ENCODE measurements at regions not wholly inside any gene's neighbourhood (a gene's known extent, or its start where the extent isn't known, plus 50 kb on each side); places are given as distances from the start of the nearest gene placed in this dataset.

GRCh38 chr2:447902-448665, 160.2 kb upstream of the ALKAL2 start:
- DNase-seq (ENCODE audit: low read depth in 2 of 2) = no peak

GRCh38 chr2:446963-447530, 159.2 kb upstream of the ALKAL2 start:
- no peak for DNase-seq (ENCODE audit: low read depth in 2 of 2)

- DNase-seq (ENCODE audit: low read depth in 2 of 2) = no peak
Measured at GRCh38 chr2:446303-446874, 158.5 kb upstream of the ALKAL2 start.

GRCh38 chr2:445896-446295, 158.0 kb upstream of the ALKAL2 start:
- no peak for DNase-seq (ENCODE audit: low read depth in 2 of 2)

GRCh38 chr2:444937-445884, 157.3 kb upstream of the ALKAL2 start:
- DNase-seq (ENCODE audit: low read depth in 2 of 2) = no peak

GRCh38 chr2:443741-444140, 155.8 kb upstream of the ALKAL2 start:
- DNase-seq (ENCODE audit: low read depth in 2 of 2) = no peak

- no peak for DNase-seq (ENCODE audit: low read depth in 2 of 2)
Measured at GRCh38 chr2:443216-443615, 155.3 kb upstream of the ALKAL2 start.

- DNase-seq (ENCODE audit: low read depth in 2 of 2) = no peak
Measured at GRCh38 chr2:441258-442022, 153.5 kb upstream of the ALKAL2 start.

GRCh38 chr2:440403-440740, 152.5 kb upstream of the ALKAL2 start:
- no peak for DNase-seq (ENCODE audit: low read depth in 2 of 2)

GRCh38 chr2:439556-440402, 151.9 kb upstream of the ALKAL2 start:
- no peak for DNase-seq (ENCODE audit: low read depth in 2 of 2)

- no peak for DNase-seq (ENCODE audit: low read depth in 2 of 2)
Measured at GRCh38 chr2:439077-439476, 151.2 kb upstream of the ALKAL2 start.

GRCh38 chr2:437756-438393, 150.0 kb upstream of the ALKAL2 start:
- peak; percentile 28 to 40 for DNase-seq (ENCODE audit: low read depth in 2 of 2)

- no peak for DNase-seq (ENCODE audit: low read depth in 2 of 2)
Measured at GRCh38 chr2:437180-437579, 149.3 kb upstream of the ALKAL2 start.

- DNase-seq (ENCODE audit: low read depth in 2 of 2) = no peak
Measured at GRCh38 chr2:436205-436604, 148.3 kb upstream of the ALKAL2 start.

- no peak for DNase-seq (ENCODE audit: low read depth in 2 of 2)
Measured at GRCh38 chr2:434625-435024, 146.7 kb upstream of the ALKAL2 start.

GRCh38 chr2:433216-433615, 145.3 kb upstream of the ALKAL2 start:
- DNase-seq (ENCODE audit: low read depth in 2 of 2) = no peak

GRCh38 chr2:430291-431040, 142.6 kb upstream of the ALKAL2 start:
- no peak for DNase-seq (ENCODE audit: low read depth in 2 of 2)

GRCh38 chr2:429575-430254, 141.8 kb upstream of the ALKAL2 start:
- DNase-seq (ENCODE audit: low read depth in 2 of 2) = no peak

GRCh38 chr2:429142-429541, 141.3 kb upstream of the ALKAL2 start:
- no peak for DNase-seq (ENCODE audit: low read depth in 2 of 2)

All from stimulated activated CD8-positive, alpha-beta memory T cell treated with anti-CD3 and anti-CD28 coated beads, Interleukin-7, amount 100 ng/mL, for 1 hour (primary cell).